NT2/D1 (cell line): ENCODE measurements at regions not wholly inside any gene's neighbourhood (a gene's known extent, or its start where the extent isn't known, plus 50 kb on each side); places are given as distances from the start of the nearest gene placed in this dataset.

Experiments
- SUZ12 ChIP-seq: IDR thresholded peaks from 2 replicates; pipeline ENCODE4 v1.6.1; 2011; ENCODE audit not compliant: insufficient read length, insufficient read depth; ENCODE audit errors: extremely low read depth
- ZNF274 ChIP-seq: IDR thresholded peaks from 2 replicates; pipeline ENCODE4 v1.6.1; 2011; ENCODE audit warnings: mild to moderate bottlenecking, low read depth, low read length

GRCh38 chr3:156030723-156031122, 89.7 kb upstream of the KCNAB1 start:
- TF ChIP-seq SUZ12: no peak
- no peak for TF ChIP-seq ZNF274
